ENCODE measurements at regions not wholly inside any gene's neighbourhood (a gene's known extent, or its start where the extent isn't known, plus 50 kb on each side); places are given as distances from the start of the nearest gene placed in this dataset.

- TF ChIP-seq CTCF (IDR thresholded peaks at IDR 0.05; ENCODE audit: low read length) (no peak), EZH2 (IDR thresholded peaks at IDR 0.05; ENCODE audit: borderline replicate concordance, low read length) (no peak)
Observed at GRCh38 chr2:239577935-239578334, 177.1 kb upstream of the HDAC4 start.

All from OCI-LY1 (cell line).